Keratinocyte (primary cell): ENCODE measurements at regions not wholly inside any gene's neighbourhood (a gene's known extent, or its start where the extent isn't known, plus 50 kb on each side); places are given as distances from the start of the nearest gene placed in this dataset.

Source experiments
- EZH2 ChIP-seq: IDR thresholded peaks from one replicate; pipeline ENCODE4 v1.6.1; 2012; ENCODE audit warnings: inconsistent platforms, mild to moderate bottlenecking, low read length, moderate library complexity
- TF ChIP-seq, protein P1 (sequence below), 3 experiments: IDR thresholded peaks in 1 of 3; conservative IDR thresholded peaks in 1 of 3; optimal IDR thresholded peaks in 1 of 3; 2 replicates in 2 of 3; 3 replicates in 1 of 3; pipeline versions ENCODE3 to v1.5.1; 2011; ENCODE audit warnings: low read length in 3 of 3, mild to moderate bottlenecking in 3 of 3, moderate library complexity in 2 of 3, control low read depth in 1 of 3, inconsistent platforms in 1 of 3; ENCODE audit not compliant: insufficient read depth in 2 of 3; ENCODE audit errors: extremely low read depth in 1 of 3

DNA sequence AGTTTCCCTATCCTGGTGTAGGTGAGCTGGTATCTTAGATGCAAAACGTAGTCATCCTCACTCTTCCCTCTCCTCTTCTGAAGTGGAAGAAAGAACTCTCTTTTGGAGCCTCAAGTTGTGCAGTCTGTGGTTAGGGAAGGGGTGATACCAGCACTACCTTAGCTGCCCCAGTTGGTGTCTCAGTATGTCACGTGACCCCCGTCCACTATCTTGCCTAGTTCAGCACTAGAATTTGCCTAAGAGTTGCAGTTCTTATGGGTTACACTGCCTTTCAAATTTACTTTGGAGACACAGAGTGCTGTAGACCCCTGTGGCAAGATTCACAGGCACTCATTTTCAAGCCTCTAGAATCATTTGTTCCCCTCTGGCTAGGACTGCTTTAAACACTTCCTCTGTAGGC lies 322.8 kb upstream of the EDA2R start:
- TF ChIP-seq, protein P1, sequence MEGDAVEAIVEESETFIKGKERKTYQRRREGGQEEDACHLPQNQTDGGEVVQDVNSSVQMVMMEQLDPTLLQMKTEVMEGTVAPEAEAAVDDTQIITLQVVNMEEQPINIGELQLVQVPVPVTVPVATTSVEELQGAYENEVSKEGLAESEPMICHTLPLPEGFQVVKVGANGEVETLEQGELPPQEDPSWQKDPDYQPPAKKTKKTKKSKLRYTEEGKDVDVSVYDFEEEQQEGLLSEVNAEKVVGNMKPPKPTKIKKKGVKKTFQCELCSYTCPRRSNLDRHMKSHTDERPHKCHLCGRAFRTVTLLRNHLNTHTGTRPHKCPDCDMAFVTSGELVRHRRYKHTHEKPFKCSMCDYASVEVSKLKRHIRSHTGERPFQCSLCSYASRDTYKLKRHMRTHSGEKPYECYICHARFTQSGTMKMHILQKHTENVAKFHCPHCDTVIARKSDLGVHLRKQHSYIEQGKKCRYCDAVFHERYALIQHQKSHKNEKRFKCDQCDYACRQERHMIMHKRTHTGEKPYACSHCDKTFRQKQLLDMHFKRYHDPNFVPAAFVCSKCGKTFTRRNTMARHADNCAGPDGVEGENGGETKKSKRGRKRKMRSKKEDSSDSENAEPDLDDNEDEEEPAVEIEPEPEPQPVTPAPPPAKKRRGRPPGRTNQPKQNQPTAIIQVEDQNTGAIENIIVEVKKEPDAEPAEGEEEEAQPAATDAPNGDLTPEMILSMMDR (optimal IDR thresholded peaks at IDR 0.05 in 1 of 3, IDR thresholded peaks at IDR 0.05 in 1 of 3, conservative IDR thresholded peaks at IDR 0.05 in 1 of 3; ENCODE audit: extremely low read depth in 1 of 3, insufficient read depth in 2 of 3, low read length in 3 of 3): no peak
- no peak for TF ChIP-seq EZH2
